PC-3 (cell line): ENCODE measurements at regions not wholly inside any gene's neighbourhood (a gene's known extent, or its start where the extent isn't known, plus 50 kb on each side); places are given as distances from the start of the nearest gene placed in this dataset.
"Not testable (repeated sequence)": the region's sequence is repeated elsewhere in the genome, so short reads cannot be mapped to it uniquely, and the experiment has no call there.

Source experiments
- ATAC-seq: fragments of 200-7000 bp; cut with Tn5 transposase; 2 replicates; pipeline ENCODE4 v1.9.1; 2020; ENCODE audit warnings: mild to moderate bottlenecking, moderate library complexity
- BruUV-seq: library from RNA; stranded (reverse); fragments of 400-500 nt; replicated peaks from 2 replicates; lab custom pipeline; 2021; lab: Mats Ljungman, UMichigan
- CTCF ChIA-PET: fragments of 300-600 bp; sonication (Branson Sonifier 250); formaldehyde crosslinking; loops from one replicate; lab custom pipeline; 2022; ENCODE audit warnings: antibody characterized with exemption; lab: Charles Lee
- POLR2A ChIA-PET: fragments of 300-600 bp; sonication (Branson Sonifier 250); formaldehyde crosslinking; loops from one replicate; lab custom pipeline; 2022; ENCODE audit warnings: antibody characterized with exemption; ENCODE audit not compliant: unreplicated experiment; lab: Charles Lee
- DNase-seq: peaks from one replicate; pipeline ENCODE4 v3.0.0-alpha.2; 2015
- H2AFZ ChIP-seq: fragments of 300-600 bp; sonication (generic); 2 replicates; pipeline ENCODE4 v1.6.0; 2016; ENCODE audit warnings: antibody characterized with exemption, low read length
- H3F3A ChIP-seq: fragments of 300-600 bp; sonication (generic); one replicate; pipeline ENCODE4 v1.6.0; 2017; ENCODE audit warnings: antibody characterized with exemption, low read length, control low read depth, mild to moderate bottlenecking; ENCODE audit not compliant: unreplicated experiment
- H3K27ac ChIP-seq: fragments of 300-600 bp; sonication (generic); 2 replicates; pipeline ENCODE4 v1.5.1; 2016; ENCODE audit warnings: mild to moderate bottlenecking, low read length
- H3K27me3 ChIP-seq: fragments of 300-600 bp; sonication (generic); 2 replicates; pipeline ENCODE4 v1.6.1; 2016; ENCODE audit warnings: low read length, mixed read lengths
- H3K36me3 ChIP-seq: fragments of 300-600 bp; sonication (generic); 2 replicates; pipeline ENCODE4 v1.6.1; 2016; ENCODE audit warnings: low read depth, mixed run types, low read length, mixed read lengths
- H3K4me1 ChIP-seq: fragments of 300-600 bp; sonication (generic); 2 replicates; pipeline ENCODE4 v1.5.1; 2016; ENCODE audit warnings: low read length; ENCODE audit not compliant: insufficient read depth
- H3K4me2 ChIP-seq: fragments of 300-600 bp; sonication (generic); 2 replicates; pipeline ENCODE4 v1.6.0; 2016; ENCODE audit warnings: low read length
- H3K4me3 ChIP-seq: fragments of 300-600 bp; sonication (generic); 2 replicates; pipeline ENCODE4 v1.5.1; 2016; ENCODE audit warnings: mild to moderate bottlenecking, low read length, mixed read lengths
- H3K79me2 ChIP-seq: fragments of 300-600 bp; sonication (generic); 2 replicates; pipeline ENCODE4 v1.6.1; 2017; ENCODE audit warnings: low read length, mixed read lengths
- H3K9ac ChIP-seq: fragments of 300-600 bp; sonication (generic); 2 replicates; pipeline ENCODE4 v1.6.0; 2016; ENCODE audit warnings: mild to moderate bottlenecking, low read length
- H3K9me2 ChIP-seq: fragments of 300-600 bp; sonication (generic); replicated peaks from 2 replicates; pipeline ENCODE4 v1.6.1; 2016; ENCODE audit warnings: mixed run types, low read length, mixed read lengths
- H3K9me3 ChIP-seq: fragments of 300-600 bp; sonication (generic); 2 replicates; pipeline ENCODE4 v1.6.1; 2016; ENCODE audit warnings: low read length, mixed read lengths
- H4K20me1 ChIP-seq: fragments of 300-600 bp; sonication (generic); 2 replicates; pipeline ENCODE4 v1.6.1; 2016; ENCODE audit warnings: low read length, mixed read lengths
- EZH2 ChIP-seq: fragments of 300-600 bp; sonication (generic); IDR thresholded peaks from one replicate; pipeline ENCODE4 v1.6.1; 2017; ENCODE audit warnings: antibody characterized with exemption, mild to moderate bottlenecking, low read length; ENCODE audit not compliant: unreplicated experiment
- EZH2phosphoT487 ChIP-seq: fragments of 300-600 bp; sonication (generic); IDR thresholded peaks from 2 replicates; pipeline ENCODE4 v1.6.1; 2018; ENCODE audit warnings: mild to moderate bottlenecking, antibody characterized with exemption, low read length, borderline replicate concordance
- intact Hi-C: fragments of 100-400 bp; cut with micrococcal nuclease; formaldehyde crosslinking; loops from 2 replicates; pipeline ENCODE4 v1.9.0; 2023
- TF ChIP-seq, protein P1 (sequence below): fragments of 300-600 bp; sonication (generic); conservative IDR thresholded peaks from 2 replicates; pipeline ENCODE4 v1.5.1; 2017; ENCODE audit warnings: antibody characterized with exemption, low read depth, mild to moderate bottlenecking, low read length

DNA sequence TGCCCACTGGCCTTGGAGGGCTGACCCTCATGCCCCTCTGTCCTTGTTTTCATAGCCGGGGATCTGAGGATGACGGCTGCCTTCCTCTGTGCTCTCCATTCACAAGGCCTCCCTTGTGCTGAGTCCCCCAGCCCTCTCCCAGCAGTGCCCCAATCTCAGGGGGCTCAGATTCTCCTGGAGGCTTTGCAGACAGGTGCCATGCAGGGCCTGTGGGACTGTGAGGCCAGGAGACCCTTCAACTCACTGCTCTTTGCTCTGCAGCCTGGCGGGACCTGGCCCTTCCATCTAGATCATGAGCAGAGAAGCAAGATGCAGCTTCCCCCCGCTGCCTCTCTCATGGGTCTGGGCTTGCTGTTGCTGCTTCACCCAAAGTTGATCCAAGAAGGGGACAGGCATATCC lies 356.0 kb downstream of the BCL11B start:
- DNase-seq (no peak), ATAC-seq (no peak)
- Histone ChIP-seq H3K79me2 (no peaks in the 10 kb centered on the region), H3K9me2 (no peaks in the 10 kb centered on the region), H3K9ac (no peak overlapping the region), H3K36me3 (no peaks in the 10 kb centered on the region), H3K27ac (no peak overlapping the region), H3F3A (no peaks in the 10 kb centered on the region), H3K4me2 (no peak overlapping the region), H3K9me3 (no peaks in the 10 kb centered on the region), H3K27me3 (peaks cover 4% of the 10 kb centered on the region; the same call in 1 of the 2 replicates), H4K20me1 (no peaks in the 10 kb centered on the region), H2AFZ (no peak overlapping the region), H3K4me3 (no peak overlapping the region), H3K4me1 (no peaks in the 10 kb centered on the region)
- TF ChIP-seq EZH2phosphoT487 (no peak), EZH2 (no peak)
- TF ChIP-seq, protein P1, sequence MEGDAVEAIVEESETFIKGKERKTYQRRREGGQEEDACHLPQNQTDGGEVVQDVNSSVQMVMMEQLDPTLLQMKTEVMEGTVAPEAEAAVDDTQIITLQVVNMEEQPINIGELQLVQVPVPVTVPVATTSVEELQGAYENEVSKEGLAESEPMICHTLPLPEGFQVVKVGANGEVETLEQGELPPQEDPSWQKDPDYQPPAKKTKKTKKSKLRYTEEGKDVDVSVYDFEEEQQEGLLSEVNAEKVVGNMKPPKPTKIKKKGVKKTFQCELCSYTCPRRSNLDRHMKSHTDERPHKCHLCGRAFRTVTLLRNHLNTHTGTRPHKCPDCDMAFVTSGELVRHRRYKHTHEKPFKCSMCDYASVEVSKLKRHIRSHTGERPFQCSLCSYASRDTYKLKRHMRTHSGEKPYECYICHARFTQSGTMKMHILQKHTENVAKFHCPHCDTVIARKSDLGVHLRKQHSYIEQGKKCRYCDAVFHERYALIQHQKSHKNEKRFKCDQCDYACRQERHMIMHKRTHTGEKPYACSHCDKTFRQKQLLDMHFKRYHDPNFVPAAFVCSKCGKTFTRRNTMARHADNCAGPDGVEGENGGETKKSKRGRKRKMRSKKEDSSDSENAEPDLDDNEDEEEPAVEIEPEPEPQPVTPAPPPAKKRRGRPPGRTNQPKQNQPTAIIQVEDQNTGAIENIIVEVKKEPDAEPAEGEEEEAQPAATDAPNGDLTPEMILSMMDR, result no peak
- BruUV-seq, result no TSS peak
- POLR2A ChIA-PET, result no interaction called here
- intact Hi-C loops, result no loop called here
- CTCF ChIA-PET, result no interaction called here

DNA sequence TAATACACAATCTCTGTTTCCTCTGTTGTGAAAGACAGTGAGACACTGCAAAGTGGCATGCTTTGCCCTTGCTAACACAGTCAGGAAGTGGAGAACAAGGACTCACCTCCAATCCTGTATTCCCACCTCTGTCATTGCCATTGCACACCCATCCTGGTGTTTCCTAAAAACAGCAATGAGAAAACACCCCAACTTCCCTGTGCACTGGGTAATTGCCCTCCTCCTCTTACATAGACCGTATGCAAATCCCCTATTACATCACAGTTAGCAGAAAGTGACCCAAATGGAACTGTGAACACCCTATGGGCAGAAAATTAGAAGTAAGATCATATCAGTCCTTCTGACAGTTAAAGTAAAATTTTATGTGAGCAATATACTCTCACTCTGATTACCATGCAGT lies 355.5 kb downstream of the BCL11B start:
- Histone ChIP-seq H3K27ac (no peak overlapping the region), H3K36me3 (no peaks in the 10 kb centered on the region), H3K4me2 (no peak overlapping the region), H2AFZ (no peak overlapping the region), H3K4me3 (no peak overlapping the region), H3F3A (no peaks in the 10 kb centered on the region), H3K27me3 (peaks cover 4% of the 10 kb centered on the region; the same call in 1 of the 2 replicates), H3K9ac (no peak overlapping the region), H3K4me1 (no peaks in the 10 kb centered on the region), H3K79me2 (no peaks in the 10 kb centered on the region), H3K9me2 (no peaks in the 10 kb centered on the region), H4K20me1 (no peaks in the 10 kb centered on the region), H3K9me3 (no peaks in the 10 kb centered on the region)
- DNase-seq (no peak), ATAC-seq (no peak)
- intact Hi-C loops, result no loop called here
- BruUV-seq, result no TSS peak
- CTCF ChIA-PET, result no interaction called here
- TF ChIP-seq EZH2phosphoT487, result no peak
- TF ChIP-seq, protein P1, result no peak
- no peak for TF ChIP-seq EZH2
- POLR2A ChIA-PET, result no interaction called here

DNA sequence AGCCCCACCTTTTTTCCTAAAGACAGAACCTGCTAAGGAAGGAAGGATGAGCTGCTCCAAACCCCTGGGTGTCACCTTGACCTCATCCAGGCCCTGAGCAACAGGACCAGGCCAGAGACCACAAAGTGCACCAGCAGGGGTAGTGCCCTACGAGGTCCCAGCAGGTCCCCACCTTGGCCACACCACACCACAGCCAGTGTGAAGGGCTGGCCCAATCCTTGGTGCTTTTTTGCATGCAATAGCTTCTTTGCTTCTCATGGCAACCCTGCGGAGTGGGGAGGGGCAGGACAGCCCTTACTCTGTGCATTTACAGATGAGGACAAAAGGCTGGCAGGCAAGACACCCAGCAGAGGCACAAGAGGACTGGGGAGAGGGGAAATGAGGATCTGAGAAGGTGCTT lies 352.6 kb downstream of the BCL11B start:
- no peak overlapping the region for H3K4me2 ChIP-seq
- no peaks in the 10 kb centered on the region for H3K9me2 ChIP-seq
- CTCF ChIA-PET, result no interaction called here
- no peak for DNase-seq
- intact Hi-C loops, result no loop called here
- no peaks in the 10 kb centered on the region for H3K9me3 ChIP-seq
- no peaks in the 10 kb centered on the region for H3K79me2 ChIP-seq
- TF ChIP-seq EZH2 (no peak), EZH2phosphoT487 (no peak)
- TF ChIP-seq, protein P1, result no peak
- H3K4me1 ChIP-seq, result no peaks in the 10 kb centered on the region
- no TSS peak for BruUV-seq
- H3K4me3 ChIP-seq, result no peak overlapping the region
- H3F3A ChIP-seq, result no peaks in the 10 kb centered on the region
- peaks cover 9% of the 10 kb centered on the region for H3K27me3 ChIP-seq
- no peak overlapping the region for H3K9ac ChIP-seq
- no peak for ATAC-seq
- no peaks in the 10 kb centered on the region for H3K36me3 ChIP-seq
- H4K20me1 ChIP-seq, result no peaks in the 10 kb centered on the region
- POLR2A ChIA-PET, result no interaction called here
- no peak overlapping the region for H2AFZ ChIP-seq
- no peak overlapping the region for H3K27ac ChIP-seq

DNA sequence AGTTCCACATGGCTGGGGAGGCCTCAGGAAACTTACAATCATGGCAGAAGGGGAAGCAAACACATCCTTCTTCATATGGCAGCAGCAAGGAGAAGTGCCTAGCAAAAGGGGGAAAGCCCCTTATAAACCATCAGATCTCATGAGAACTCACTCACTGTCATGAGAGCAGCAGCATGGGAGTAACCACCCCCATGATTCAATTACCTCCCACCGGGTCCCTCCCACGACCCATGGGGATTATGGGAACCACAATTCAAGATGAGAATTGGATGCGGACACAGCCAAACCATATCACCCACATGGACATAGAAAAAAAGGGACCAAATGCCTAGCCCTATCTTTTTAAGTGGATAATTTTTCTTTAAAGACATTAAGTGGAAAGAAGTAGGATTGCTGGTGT lies 350.7 kb downstream of the BCL11B start:
- intact Hi-C loops, H3K9me2 ChIP-seq, H3K4me1 ChIP-seq, CTCF ChIA-PET, H3K36me3 ChIP-seq, BruUV-seq, H3K9ac ChIP-seq, H3K4me3 ChIP-seq, H3K4me2 ChIP-seq, H3K9me3 ChIP-seq, H2AFZ ChIP-seq, H3K27ac ChIP-seq, ATAC-seq, H4K20me1 ChIP-seq, H3F3A ChIP-seq, POLR2A ChIA-PET, H3K79me2 ChIP-seq, DNase-seq: not testable (repeated sequence)
- peaks cover 18% of the 10 kb centered on the region for H3K27me3 ChIP-seq
